ENCODE measurements at regions not wholly inside any gene's neighbourhood (a gene's known extent, or its start where the extent isn't known, plus 50 kb on each side); places are given as distances from the start of the nearest gene placed in this dataset.

DNA sequence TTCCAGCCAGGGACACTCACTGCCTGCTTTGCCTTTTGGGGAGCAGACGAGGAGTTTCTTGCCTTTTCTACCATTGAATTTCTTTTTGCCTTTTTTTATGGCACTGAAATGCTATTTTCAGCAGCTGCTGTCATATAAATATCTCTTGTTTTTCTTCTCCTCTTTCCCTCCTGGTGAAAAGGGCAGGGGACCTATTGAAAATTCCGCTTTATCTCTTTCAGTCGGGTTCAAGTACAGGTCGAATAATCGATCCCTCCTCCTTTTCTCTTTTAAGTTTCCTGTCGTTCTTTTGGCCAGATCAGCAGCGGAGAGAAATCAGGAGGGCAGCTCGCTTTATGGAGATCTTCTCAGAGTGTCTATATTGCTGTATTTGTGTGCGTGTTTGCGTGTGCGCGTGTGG, 67.4 kb upstream of the CASZ1 start:
- no peak for DNase-seq (ENCODE audit: low read depth, low spot score)
- H3K9me3 Mint-ChIP-seq: no peaks in the 10 kb centered on the region
- no peak overlapping the region for H3K4me3 Mint-ChIP-seq
- H3K27me3 Mint-ChIP-seq (ENCODE audit: low read depth): peaks cover 79% of the 10 kb centered on the region
- no peaks in the 10 kb centered on the region for H3K36me3 Mint-ChIP-seq (ENCODE audit: low read depth)
- TF ChIP-seq, protein P1, sequence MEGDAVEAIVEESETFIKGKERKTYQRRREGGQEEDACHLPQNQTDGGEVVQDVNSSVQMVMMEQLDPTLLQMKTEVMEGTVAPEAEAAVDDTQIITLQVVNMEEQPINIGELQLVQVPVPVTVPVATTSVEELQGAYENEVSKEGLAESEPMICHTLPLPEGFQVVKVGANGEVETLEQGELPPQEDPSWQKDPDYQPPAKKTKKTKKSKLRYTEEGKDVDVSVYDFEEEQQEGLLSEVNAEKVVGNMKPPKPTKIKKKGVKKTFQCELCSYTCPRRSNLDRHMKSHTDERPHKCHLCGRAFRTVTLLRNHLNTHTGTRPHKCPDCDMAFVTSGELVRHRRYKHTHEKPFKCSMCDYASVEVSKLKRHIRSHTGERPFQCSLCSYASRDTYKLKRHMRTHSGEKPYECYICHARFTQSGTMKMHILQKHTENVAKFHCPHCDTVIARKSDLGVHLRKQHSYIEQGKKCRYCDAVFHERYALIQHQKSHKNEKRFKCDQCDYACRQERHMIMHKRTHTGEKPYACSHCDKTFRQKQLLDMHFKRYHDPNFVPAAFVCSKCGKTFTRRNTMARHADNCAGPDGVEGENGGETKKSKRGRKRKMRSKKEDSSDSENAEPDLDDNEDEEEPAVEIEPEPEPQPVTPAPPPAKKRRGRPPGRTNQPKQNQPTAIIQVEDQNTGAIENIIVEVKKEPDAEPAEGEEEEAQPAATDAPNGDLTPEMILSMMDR (conservative IDR thresholded peaks at IDR 0.05): no peak
- peaks cover 40% of the 10 kb centered on the region for H3K4me1 Mint-ChIP-seq
- no peak overlapping the region for H3K27ac Mint-ChIP-seq (ENCODE audit: unreplicated experiment)

DNA sequence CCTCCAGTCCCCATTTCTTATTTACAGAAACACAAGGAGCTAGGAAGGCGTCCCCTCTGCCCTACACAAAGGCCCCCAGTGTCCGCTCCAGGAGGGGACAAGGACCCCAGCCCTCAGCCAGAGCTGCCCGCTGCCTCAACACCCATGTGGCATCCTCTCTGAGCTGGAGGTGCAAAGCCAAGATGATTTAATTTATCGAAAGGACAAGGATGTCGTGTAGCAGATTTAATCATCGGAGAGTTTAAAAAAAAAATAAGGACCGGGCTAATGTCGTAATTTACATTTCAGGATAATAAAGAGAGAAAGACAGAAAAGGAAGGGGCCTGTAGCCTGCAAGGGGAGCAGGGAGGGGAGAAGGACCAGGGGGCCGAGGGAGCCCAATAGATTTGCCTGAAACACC, 68.3 kb upstream of the CASZ1 start:
- Mint-ChIP-seq H3K36me3 (ENCODE audit: low read depth) (no peaks in the 10 kb centered on the region), H3K27ac (ENCODE audit: unreplicated experiment) (no peak overlapping the region), H3K4me3 (peak overlapping the region; percentile 14), H3K4me1 (peaks cover 40% of the 10 kb centered on the region), H3K27me3 (ENCODE audit: low read depth) (peaks cover 86% of the 10 kb centered on the region), H3K9me3 (no peaks in the 10 kb centered on the region)
- DNase-seq (ENCODE audit: low read depth, low spot score): no peak
- TF ChIP-seq, protein P1 (conservative IDR thresholded peaks at IDR 0.05): no peak

DNA sequence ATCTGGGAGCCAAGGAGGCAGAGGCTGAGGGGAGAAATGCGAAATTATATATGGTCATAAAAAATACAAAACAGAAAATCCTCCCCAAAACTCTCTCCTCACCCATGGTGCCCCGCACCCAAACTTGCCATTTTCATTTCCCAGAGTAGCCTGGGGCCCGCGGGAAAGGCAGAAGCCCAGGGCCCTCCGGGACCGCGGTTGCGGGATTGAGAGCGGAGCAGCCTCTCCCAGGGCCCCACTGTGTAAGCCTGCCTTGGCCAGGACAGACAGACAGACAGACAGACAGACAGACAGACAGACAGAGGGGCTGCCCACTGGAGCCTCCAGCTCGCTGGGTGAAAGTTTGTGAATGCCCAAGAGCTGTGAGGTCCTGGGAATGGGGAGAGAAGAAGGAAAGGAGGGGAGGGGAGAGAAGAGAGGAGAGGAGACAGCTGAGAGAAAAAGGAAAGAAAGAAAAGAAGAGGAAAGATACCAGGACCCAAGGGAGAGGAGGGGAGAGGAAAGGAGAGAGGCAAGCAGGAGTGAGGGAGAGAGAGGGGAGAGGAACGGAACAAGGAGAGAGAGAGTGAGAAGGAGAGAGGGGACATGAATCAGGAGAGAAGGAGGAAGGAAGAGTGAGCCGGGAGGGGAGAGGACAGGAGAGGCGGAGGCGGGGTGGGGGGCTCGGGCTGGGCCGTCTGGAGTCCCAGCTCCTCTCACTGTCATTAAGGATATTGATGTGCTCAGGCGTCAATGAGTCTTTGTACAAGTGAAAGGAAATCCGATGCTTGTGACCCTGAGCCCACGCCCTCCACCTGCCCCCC, 69.3 kb upstream of the CASZ1 start:
- H3K27ac Mint-ChIP-seq (ENCODE audit: unreplicated experiment): no peak overlapping the region

DNA sequence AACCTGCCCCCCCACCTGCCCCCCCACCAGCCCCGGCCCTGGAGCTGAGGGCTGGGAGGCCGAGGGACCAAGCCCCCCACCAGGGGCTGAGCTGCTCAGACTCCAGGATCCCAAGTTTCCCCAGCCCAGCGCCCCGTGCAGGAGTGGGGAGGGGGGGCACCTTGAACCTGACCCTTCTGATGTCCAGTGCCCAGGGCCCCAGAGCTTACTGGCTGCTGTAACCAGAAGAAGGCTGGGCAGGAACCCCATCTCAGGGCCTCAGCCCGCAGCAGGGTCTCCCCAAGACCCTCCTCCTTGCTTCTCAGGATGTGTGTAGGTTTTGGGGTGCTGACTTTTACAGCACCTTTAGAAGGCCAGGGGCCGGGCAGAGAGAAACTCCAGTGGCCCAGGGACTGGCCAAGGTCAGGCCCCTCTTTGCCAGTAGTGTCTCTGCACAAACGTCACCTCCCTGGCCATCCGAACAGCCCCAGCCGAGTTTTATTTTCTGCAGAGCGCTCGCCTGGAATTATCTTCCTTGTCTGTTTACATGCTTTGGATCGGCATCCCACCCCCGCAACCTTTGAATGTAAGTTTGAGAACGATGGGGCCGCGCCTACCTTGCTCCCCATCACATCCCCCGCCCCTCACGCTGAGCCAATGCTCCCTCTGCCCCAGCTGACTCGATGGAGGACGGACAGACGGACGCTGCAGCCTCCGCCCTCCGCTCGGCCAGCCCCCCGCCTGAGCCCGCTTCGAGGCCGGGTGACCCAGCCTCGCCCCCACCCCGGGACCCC, 70.1 kb upstream of the CASZ1 start:
- Mint-ChIP-seq H3K36me3 (ENCODE audit: low read depth) (no peaks in the 10 kb centered on the region), H3K9me3 (no peaks in the 10 kb centered on the region), H3K27me3 (ENCODE audit: low read depth) (peaks cover 86% of the 10 kb centered on the region), H3K4me1 (peaks cover 40% of the 10 kb centered on the region), H3K27ac (ENCODE audit: unreplicated experiment) (no peak overlapping the region), H3K4me3 (peak overlapping the region; percentile 87)
- peak; percentile 26 for DNase-seq (ENCODE audit: low read depth, low spot score)
- TF ChIP-seq, protein P1 (conservative IDR thresholded peaks at IDR 0.05): no peak

More for the DNA sequence above, 69.3 kb upstream of the CASZ1 start:
- H3K9me3 Mint-ChIP-seq: no peaks in the 10 kb centered on the region
- DNase-seq (ENCODE audit: low read depth, low spot score): no peak
- H3K4me1 Mint-ChIP-seq: peaks cover 40% of the 10 kb centered on the region
- peaks cover 87% of the 10 kb centered on the region for H3K27me3 Mint-ChIP-seq (ENCODE audit: low read depth)
- H3K4me3 Mint-ChIP-seq: peak overlapping the region; percentile 43
- TF ChIP-seq, protein P1 (conservative IDR thresholded peaks at IDR 0.05): no peak
- no peaks in the 10 kb centered on the region for H3K36me3 Mint-ChIP-seq (ENCODE audit: low read depth)

DNA sequence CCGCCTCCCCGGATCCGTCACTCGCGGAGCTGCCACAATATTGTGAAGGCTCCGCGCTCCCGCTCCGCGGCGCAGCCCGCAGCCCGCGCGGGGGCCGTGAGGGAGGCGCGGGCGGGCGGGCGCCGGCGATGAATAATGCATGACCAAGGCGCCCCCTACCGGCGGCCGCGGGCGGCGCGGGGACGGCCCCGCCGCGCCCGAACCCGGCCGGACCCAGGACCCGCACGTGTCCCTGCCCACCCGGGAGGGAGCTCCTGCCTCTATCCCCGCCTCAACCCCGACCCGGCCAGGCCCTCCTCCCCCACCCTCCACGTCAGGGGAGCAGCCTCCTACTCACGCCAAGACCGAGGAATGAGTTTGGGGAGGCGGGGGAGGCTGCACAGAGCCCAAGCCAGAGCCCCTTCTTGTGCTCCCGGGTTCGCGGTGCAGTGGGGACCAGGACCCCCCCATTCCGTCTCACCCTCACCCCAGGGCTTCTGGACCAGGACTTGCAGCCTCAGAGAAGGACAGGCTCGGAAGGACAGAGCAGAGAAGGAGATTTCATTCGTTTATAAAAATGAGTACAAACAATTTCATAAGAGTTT, 70.8 kb upstream of the CASZ1 start:
- H3K27me3 Mint-ChIP-seq (ENCODE audit: low read depth): peaks cover 80% of the 10 kb centered on the region
- no peaks in the 10 kb centered on the region for H3K9me3 Mint-ChIP-seq

More for the DNA sequence above, 70.8 kb upstream of the CASZ1 start:
- DNase-seq (ENCODE audit: low read depth, low spot score): peak; percentile 72
- Mint-ChIP-seq H3K4me3 (no peak overlapping the region), H3K36me3 (ENCODE audit: low read depth) (no peaks in the 10 kb centered on the region), H3K4me1 (peaks cover 37% of the 10 kb centered on the region), H3K27ac (ENCODE audit: unreplicated experiment) (no peak overlapping the region)
- TF ChIP-seq, protein P1 (conservative IDR thresholded peaks at IDR 0.05): peak; percentile 95

Measured in neural crest cell (in vitro differentiated cells).